Stomach (tissue), 4 donors: ENCODE measurements at regions not wholly inside any gene's neighbourhood (a gene's known extent, or its start where the extent isn't known, plus 50 kb on each side); places are given as distances from the start of the nearest gene placed in this dataset.

ENCODE experiments used
- EP300 ChIP-seq: sonication (generic); formaldehyde crosslinking; IDR thresholded peaks from one replicate; pipeline ENCODE4 v1.6.1; 2017; ENCODE audit warnings: antibody characterized with exemption
- POLR2A ChIP-seq, 4 donors: fragments of 450-650 bp; IDR thresholded peaks; one replicate each; pipeline ENCODE4 v1.6.1; 2016; ENCODE audit warnings: antibody characterized with exemption in 4 of 4, control low read depth in 2 of 4, mild to moderate bottlenecking in 1 of 4, moderate library complexity in 1 of 4
- POLR2AphosphoS5 ChIP-seq, 3 donors: sonication (generic); formaldehyde crosslinking; IDR thresholded peaks; one replicate each; pipeline ENCODE4 v1.6.1; 2016; ENCODE audit warnings: antibody characterized with exemption in 3 of 3
- TF ChIP-seq, protein P1 (sequence below), 7 experiments: fragments of 450-650 bp in 4 of 7; fragments of 200-600 bp in 3 of 7; sonication (generic) in 3 of 7; IDR thresholded peaks; one replicate each; pipeline ENCODE4 v1.5.1; 2016 to 2019; ENCODE audit warnings: antibody characterized with exemption in 7 of 7, control low read depth in 2 of 7, mild to moderate bottlenecking in 1 of 7

DNA sequence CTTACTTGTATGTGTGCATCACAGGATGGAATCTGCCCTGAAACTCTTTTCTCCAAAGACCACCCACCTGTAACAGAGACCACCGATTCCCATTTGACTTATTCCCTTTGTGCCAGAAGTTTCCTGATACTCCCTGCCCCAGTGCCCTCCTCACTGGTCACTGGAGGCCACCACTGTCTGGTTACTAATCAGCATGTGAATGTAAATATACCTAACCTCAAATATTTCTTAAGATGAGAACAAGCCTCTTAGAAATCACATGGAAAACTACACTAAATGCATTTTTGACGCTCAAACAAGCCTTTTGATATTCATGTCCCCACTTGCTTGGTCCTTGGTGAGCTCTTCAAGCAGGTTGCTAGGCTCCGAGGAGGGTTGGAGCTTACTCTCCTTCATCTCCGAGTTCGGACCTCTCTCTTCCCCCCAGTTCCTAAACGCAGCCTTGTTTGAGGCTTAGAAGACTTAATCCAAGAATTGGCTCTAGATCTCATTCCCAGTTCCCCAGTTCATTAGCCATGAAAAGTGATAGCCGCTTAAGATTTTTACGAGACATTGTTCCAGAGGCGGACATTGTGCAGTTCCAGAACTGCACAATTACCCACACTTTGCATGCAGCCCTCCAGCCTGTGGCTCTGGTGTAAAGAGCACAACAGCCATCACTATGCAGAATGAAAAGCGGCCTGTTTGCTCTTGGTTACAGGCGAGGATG, 579.2 kb upstream of the PSMD7 start:
- TF ChIP-seq, protein P1, sequence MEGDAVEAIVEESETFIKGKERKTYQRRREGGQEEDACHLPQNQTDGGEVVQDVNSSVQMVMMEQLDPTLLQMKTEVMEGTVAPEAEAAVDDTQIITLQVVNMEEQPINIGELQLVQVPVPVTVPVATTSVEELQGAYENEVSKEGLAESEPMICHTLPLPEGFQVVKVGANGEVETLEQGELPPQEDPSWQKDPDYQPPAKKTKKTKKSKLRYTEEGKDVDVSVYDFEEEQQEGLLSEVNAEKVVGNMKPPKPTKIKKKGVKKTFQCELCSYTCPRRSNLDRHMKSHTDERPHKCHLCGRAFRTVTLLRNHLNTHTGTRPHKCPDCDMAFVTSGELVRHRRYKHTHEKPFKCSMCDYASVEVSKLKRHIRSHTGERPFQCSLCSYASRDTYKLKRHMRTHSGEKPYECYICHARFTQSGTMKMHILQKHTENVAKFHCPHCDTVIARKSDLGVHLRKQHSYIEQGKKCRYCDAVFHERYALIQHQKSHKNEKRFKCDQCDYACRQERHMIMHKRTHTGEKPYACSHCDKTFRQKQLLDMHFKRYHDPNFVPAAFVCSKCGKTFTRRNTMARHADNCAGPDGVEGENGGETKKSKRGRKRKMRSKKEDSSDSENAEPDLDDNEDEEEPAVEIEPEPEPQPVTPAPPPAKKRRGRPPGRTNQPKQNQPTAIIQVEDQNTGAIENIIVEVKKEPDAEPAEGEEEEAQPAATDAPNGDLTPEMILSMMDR (IDR thresholded peaks at IDR 0.05) = no peak
- TF ChIP-seq POLR2A (IDR thresholded peaks at IDR 0.05) (no peak), POLR2AphosphoS5 (IDR thresholded peaks at IDR 0.05) (no peak), EP300 (no peak)
